ENCODE measurements at regions not wholly inside any gene's neighbourhood (a gene's known extent, or its start where the extent isn't known, plus 50 kb on each side); places are given as distances from the start of the nearest gene placed in this dataset.

GRCh38 chr6:153727885-153728284, 311.2 kb upstream of the OPRM1 start:
- TF ChIP-seq CTCF (conservative IDR thresholded peaks at IDR 0.05) (no peak), ZFX (IDR thresholded peaks at IDR 0.05) (no peak)
